ENCODE measurements at regions not wholly inside any gene's neighbourhood (a gene's known extent, or its start where the extent isn't known, plus 50 kb on each side); places are given as distances from the start of the nearest gene placed in this dataset.

DNA sequence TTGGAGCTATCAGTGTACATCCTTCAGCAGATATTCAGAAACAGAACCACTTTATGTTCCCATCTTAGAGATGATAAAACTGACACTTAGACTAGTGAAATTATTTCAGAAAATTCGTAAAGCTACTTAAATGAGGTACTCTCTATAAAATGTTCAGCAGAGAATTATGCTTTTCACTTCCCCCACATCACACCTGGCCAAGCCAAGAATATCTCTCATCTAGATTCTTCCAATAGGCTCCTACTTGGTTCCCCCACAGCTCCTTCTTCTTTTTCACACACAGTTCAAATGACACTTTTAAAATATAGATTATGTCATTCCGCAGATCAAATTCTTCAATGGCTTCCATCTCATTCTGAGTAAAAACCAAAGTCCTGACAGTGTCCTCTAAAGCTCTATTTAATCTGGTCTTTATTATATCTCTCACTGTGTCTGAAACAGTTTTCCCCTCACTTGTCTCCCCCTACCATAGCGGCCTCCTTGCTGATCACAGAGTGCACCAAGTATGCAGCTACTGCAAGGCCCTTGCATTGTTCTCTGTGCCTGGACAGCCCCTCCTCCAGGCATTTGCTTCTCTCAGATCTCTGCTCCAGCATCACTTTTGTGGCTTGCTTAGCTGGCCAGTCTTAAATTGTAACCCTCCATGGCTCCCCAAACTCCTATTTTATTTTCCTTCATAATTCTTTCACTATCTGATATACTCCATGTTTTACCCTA is 736.8 kb upstream of the USP15 start:
- TF ChIP-seq, protein P1, sequence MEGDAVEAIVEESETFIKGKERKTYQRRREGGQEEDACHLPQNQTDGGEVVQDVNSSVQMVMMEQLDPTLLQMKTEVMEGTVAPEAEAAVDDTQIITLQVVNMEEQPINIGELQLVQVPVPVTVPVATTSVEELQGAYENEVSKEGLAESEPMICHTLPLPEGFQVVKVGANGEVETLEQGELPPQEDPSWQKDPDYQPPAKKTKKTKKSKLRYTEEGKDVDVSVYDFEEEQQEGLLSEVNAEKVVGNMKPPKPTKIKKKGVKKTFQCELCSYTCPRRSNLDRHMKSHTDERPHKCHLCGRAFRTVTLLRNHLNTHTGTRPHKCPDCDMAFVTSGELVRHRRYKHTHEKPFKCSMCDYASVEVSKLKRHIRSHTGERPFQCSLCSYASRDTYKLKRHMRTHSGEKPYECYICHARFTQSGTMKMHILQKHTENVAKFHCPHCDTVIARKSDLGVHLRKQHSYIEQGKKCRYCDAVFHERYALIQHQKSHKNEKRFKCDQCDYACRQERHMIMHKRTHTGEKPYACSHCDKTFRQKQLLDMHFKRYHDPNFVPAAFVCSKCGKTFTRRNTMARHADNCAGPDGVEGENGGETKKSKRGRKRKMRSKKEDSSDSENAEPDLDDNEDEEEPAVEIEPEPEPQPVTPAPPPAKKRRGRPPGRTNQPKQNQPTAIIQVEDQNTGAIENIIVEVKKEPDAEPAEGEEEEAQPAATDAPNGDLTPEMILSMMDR (conservative IDR thresholded peaks at IDR 0.05 in 1 of 2, IDR thresholded peaks at IDR 0.05 in 1 of 2; ENCODE audit: extremely low read depth in 1 of 2, insufficient read depth in 1 of 2, low read depth in 1 of 2, low read length in 2 of 2), result no peak
- no peak for TF ChIP-seq EZH2 (IDR thresholded peaks at IDR 0.05; ENCODE audit: borderline replicate concordance, low read length)

All from mammary epithelial cell (primary cell).